Transverse colon (tissue), 4 donors: ENCODE measurements at regions not wholly inside any gene's neighbourhood (a gene's known extent, or its start where the extent isn't known, plus 50 kb on each side); places are given as distances from the start of the nearest gene placed in this dataset.

Experiments used
- CTCF ChIP-seq, 5 experiments: fragments of 200-600 bp in 3 of 5; fragments of 450-650 bp in 2 of 5; sonication (generic) in 3 of 5; IDR thresholded peaks; 1 replicate in 2 of 5; 2 replicates in 3 of 5; pipeline ENCODE4 v1.5.1; 2016 to 2017; ENCODE audit warnings: antibody characterized with exemption in 5 of 5, inconsistent platforms in 3 of 5, mild to moderate bottlenecking in 2 of 5, moderate library complexity in 1 of 5
- EP300 ChIP-seq: sonication (generic); formaldehyde crosslinking; IDR thresholded peaks from one replicate; pipeline ENCODE4 v1.6.1; 2017; ENCODE audit warnings: antibody characterized with exemption, low read depth
- POLR2A ChIP-seq: fragments of 450-650 bp; IDR thresholded peaks from one replicate; pipeline ENCODE4 v1.6.1; 2016; ENCODE audit warnings: antibody characterized with exemption, mild to moderate bottlenecking, moderate library complexity
- POLR2AphosphoS5 ChIP-seq, 3 donors: sonication (generic); formaldehyde crosslinking; IDR thresholded peaks; one replicate each; pipeline ENCODE4 v1.6.1; 2016; ENCODE audit warnings: antibody characterized with exemption in 3 of 3

- TF ChIP-seq CTCF (IDR thresholded peaks at IDR 0.05) (no peak), POLR2A (no peak), POLR2AphosphoS5 (IDR thresholded peaks at IDR 0.05) (no peak), EP300 (no peak)
These were observed 2473.5 kb downstream of the PCDH9 start for GRCh38 chr13:64756621-64757020.
